Fibroblast of lung (primary cell): ENCODE measurements at regions not wholly inside any gene's neighbourhood (a gene's known extent, or its start where the extent isn't known, plus 50 kb on each side); places are given as distances from the start of the nearest gene placed in this dataset.

ENCODE experiments used
- DNase-seq, 2 donors: peaks; one replicate each; pipeline versions ENCODE4 v3.0.0 to v3.0.0-alpha.2; 2010; ENCODE audit warnings: low read depth in 2 of 2
- H2AFZ ChIP-seq: 2 replicates; pipeline ENCODE4 v1.5.1; 2012; ENCODE audit warnings: low read length, control low read depth, inconsistent platforms
- H3K27ac ChIP-seq: 2 replicates; pipeline ENCODE4 v1.5.1; 2011; ENCODE audit warnings: low read length, control low read depth; ENCODE audit not compliant: insufficient read depth
- H3K27me3 ChIP-seq: 2 replicates; pipeline ENCODE4 v1.5.1; 2011; ENCODE audit warnings: mild to moderate bottlenecking, low read length; ENCODE audit not compliant: control insufficient read depth, insufficient read depth
- H3K36me3 ChIP-seq: 2 replicates; pipeline ENCODE4 v1.5.1; 2011; ENCODE audit warnings: low read length; ENCODE audit not compliant: control insufficient read depth, insufficient read depth
- H3K4me1 ChIP-seq: 2 replicates; pipeline ENCODE4 v1.5.1; 2011; ENCODE audit warnings: low read length; ENCODE audit not compliant: control insufficient read depth, insufficient read depth; ENCODE audit errors: extremely low read depth
- H3K4me2 ChIP-seq: 2 replicates; pipeline ENCODE4 v1.5.1; 2011; ENCODE audit warnings: low read length, control low read depth; ENCODE audit not compliant: insufficient read depth; ENCODE audit errors: extremely low read depth
- H3K4me3 ChIP-seq, 4 experiments: fragments of 200-600 bp in 1 of 4; sonication (generic) in 1 of 4; replicated peaks in 1 of 4; 2 replicates each; pipeline ENCODE4 v1.5.1; 2011 to 2016; ENCODE audit warnings: low read length in 4 of 4, low read depth in 3 of 4, mild to moderate bottlenecking in 3 of 4, control low read depth in 2 of 4, inconsistent platforms in 1 of 4, mixed read lengths in 1 of 4; ENCODE audit not compliant: insufficient read depth in 1 of 4; ENCODE audit errors: control extremely low read depth in 1 of 4
- H3K79me2 ChIP-seq: 2 replicates; pipeline ENCODE4 v1.5.1; 2012; ENCODE audit warnings: mild to moderate bottlenecking, low read length, inconsistent platforms; ENCODE audit not compliant: control insufficient read depth, insufficient read depth
- H3K9ac ChIP-seq: 2 replicates; pipeline ENCODE4 v1.5.1; 2011; ENCODE audit warnings: mild to moderate bottlenecking, low read length, control low read depth; ENCODE audit not compliant: insufficient read depth
- H3K9me3 ChIP-seq: 2 replicates; pipeline ENCODE4 v1.5.1; 2012; ENCODE audit warnings: low read depth, low read length; ENCODE audit not compliant: control insufficient read depth, insufficient read depth
- H4K20me1 ChIP-seq: 2 replicates; pipeline ENCODE4 v1.5.1; 2011; ENCODE audit warnings: low read length; ENCODE audit not compliant: control insufficient read depth, insufficient read depth; ENCODE audit errors: extremely low read depth
- EZH2 ChIP-seq: IDR thresholded peaks from 2 replicates; pipeline ENCODE4 v1.5.1; 2012; ENCODE audit warnings: low read length, control low read depth, mild to moderate bottlenecking; ENCODE audit errors: missing control alignments
- TF ChIP-seq, protein P1 (sequence below), 2 donors: IDR thresholded peaks in 1 of 2; conservative IDR thresholded peaks in 1 of 2; 1 replicate in 1 of 2; 2 replicates in 1 of 2; pipeline ENCODE4 v1.5.1; 2011 to 2012; ENCODE audit warnings: low read length in 2 of 2, control low read depth in 1 of 2, inconsistent platforms in 1 of 2, low read depth in 1 of 2, mild to moderate bottlenecking in 1 of 2

GRCh38 chr1:94683886-94684285 lies 136.3 kb upstream of the SLC44A3 start:
- H3K4me1 ChIP-seq: peaks cover 2% of the 10 kb centered on the region
- no peak overlapping the region for H2AFZ ChIP-seq
- H3K27me3 ChIP-seq: no peaks in the 10 kb centered on the region
- no peak overlapping the region for H3K4me2 ChIP-seq
- H3K79me2 ChIP-seq: no peaks in the 10 kb centered on the region
- no peaks in the 10 kb centered on the region for H3K36me3 ChIP-seq
- H4K20me1 ChIP-seq: no peaks in the 10 kb centered on the region
- H3K9me3 ChIP-seq: no peaks in the 10 kb centered on the region
- no peak overlapping the region for H3K27ac ChIP-seq
- no peak overlapping the region for H3K9ac ChIP-seq
- H3K4me3 ChIP-seq: no peak overlapping the region
- no peak for DNase-seq
- TF ChIP-seq, protein P1, sequence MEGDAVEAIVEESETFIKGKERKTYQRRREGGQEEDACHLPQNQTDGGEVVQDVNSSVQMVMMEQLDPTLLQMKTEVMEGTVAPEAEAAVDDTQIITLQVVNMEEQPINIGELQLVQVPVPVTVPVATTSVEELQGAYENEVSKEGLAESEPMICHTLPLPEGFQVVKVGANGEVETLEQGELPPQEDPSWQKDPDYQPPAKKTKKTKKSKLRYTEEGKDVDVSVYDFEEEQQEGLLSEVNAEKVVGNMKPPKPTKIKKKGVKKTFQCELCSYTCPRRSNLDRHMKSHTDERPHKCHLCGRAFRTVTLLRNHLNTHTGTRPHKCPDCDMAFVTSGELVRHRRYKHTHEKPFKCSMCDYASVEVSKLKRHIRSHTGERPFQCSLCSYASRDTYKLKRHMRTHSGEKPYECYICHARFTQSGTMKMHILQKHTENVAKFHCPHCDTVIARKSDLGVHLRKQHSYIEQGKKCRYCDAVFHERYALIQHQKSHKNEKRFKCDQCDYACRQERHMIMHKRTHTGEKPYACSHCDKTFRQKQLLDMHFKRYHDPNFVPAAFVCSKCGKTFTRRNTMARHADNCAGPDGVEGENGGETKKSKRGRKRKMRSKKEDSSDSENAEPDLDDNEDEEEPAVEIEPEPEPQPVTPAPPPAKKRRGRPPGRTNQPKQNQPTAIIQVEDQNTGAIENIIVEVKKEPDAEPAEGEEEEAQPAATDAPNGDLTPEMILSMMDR (conservative IDR thresholded peaks at IDR 0.05 in 1 of 2, IDR thresholded peaks at IDR 0.05 in 1 of 2; ENCODE audit: low read depth in 1 of 2, low read length in 2 of 2): no peak
- TF ChIP-seq EZH2: no peak

DNA sequence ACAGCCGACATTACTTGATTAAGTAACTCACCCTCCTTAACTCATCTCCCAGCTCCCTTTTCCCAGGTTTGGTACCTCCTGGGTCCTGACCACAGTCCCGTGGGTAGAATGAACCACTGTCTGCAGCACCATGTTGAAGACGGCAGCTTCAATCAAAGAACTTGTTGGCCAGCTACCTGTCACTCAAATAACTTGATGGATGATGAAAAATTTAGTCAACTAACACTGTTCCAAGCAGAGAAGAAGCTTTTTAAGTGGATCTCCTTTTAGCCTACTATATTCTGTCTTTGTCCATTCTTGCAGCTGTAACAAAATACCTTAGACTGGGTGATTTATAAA lies 138.4 kb upstream of the F3 start:
- H3K79me2 ChIP-seq: no peaks in the 10 kb centered on the region
- H3K9ac ChIP-seq: no peak overlapping the region
- no peak for TF ChIP-seq EZH2
- TF ChIP-seq, protein P1 (conservative IDR thresholded peaks at IDR 0.05 in 1 of 2, IDR thresholded peaks at IDR 0.05 in 1 of 2; ENCODE audit: low read depth in 1 of 2, low read length in 2 of 2): no peak
- no peaks in the 10 kb centered on the region for H3K27me3 ChIP-seq
- H4K20me1 ChIP-seq: no peaks in the 10 kb centered on the region
- no peaks in the 10 kb centered on the region for H3K9me3 ChIP-seq
- H3K36me3 ChIP-seq: no peaks in the 10 kb centered on the region
- H2AFZ ChIP-seq: no peak overlapping the region
- H3K4me2 ChIP-seq: no peak overlapping the region
- no peak for DNase-seq
- no peak overlapping the region for H3K4me3 ChIP-seq
- no peak overlapping the region for H3K27ac ChIP-seq
- no peaks in the 10 kb centered on the region for H3K4me1 ChIP-seq

- Histone ChIP-seq H3K4me2 (no peak overlapping the region), H3K9me3 (no peaks in the 10 kb centered on the region), H3K79me2 (no peaks in the 10 kb centered on the region), H4K20me1 (no peaks in the 10 kb centered on the region), H3K4me3 (no peak overlapping the region), H3K36me3 (no peaks in the 10 kb centered on the region), H2AFZ (no peak overlapping the region), H3K27ac (no peak overlapping the region), H3K4me1 (no peaks in the 10 kb centered on the region), H3K27me3 (no peaks in the 10 kb centered on the region), H3K9ac (no peak overlapping the region)
- DNase-seq: peak in 1 of 2 donors; percentile 46
- TF ChIP-seq, protein P1 (conservative IDR thresholded peaks at IDR 0.05 in 1 of 2, IDR thresholded peaks at IDR 0.05 in 1 of 2; ENCODE audit: low read depth in 1 of 2, low read length in 2 of 2): no peak
- TF ChIP-seq EZH2: no peak
These were observed 137.9 kb upstream of the F3 start for GRCh38 chr1:94679332-94680038.
